K562 (cell line): ENCODE measurements at regions not wholly inside any gene's neighbourhood (a gene's known extent, or its start where the extent isn't known, plus 50 kb on each side); places are given as distances from the start of the nearest gene placed in this dataset.

Experiments used
- GABPA ChIP-seq: fragments of 200-800 bp; sonication (Bioruptor generic); conservative IDR thresholded peaks from 2 replicates; pipeline ENCODE4 v1.6.1; 2016; ENCODE audit warnings: low read depth, missing genetic modification characterization, missing compliant biosample characterization
- GATA2 ChIP-seq: sonication (generic); formaldehyde crosslinking; IDR thresholded peaks from 2 replicates; pipeline ENCODE4 v1.4.0; 2020; ENCODE audit warnings: mild to moderate bottlenecking, missing genetic modification reagents
- HMG20B ChIP-seq: fragments of 250-450 bp; sonication (Bioruptor Pico); IDR thresholded peaks from 2 replicates; pipeline ENCODE4 v1.5.0; 2021; ENCODE audit warnings: mild to moderate bottlenecking
- ILK ChIP-seq: fragments of 450-650 bp; IDR thresholded peaks from 2 replicates; pipeline ENCODE4 v1.6.1; 2016; ENCODE audit warnings: missing genetic modification characterization, low read depth, mild to moderate bottlenecking, missing compliant biosample characterization, moderate library complexity, borderline replicate concordance
- KAT8 ChIP-seq: fragments of 450-650 bp; IDR thresholded peaks from 2 replicates; pipeline ENCODE4 v1.6.1; 2016; ENCODE audit warnings: low read depth, mild to moderate bottlenecking
- KDM2B ChIP-seq: fragments of 250-450 bp; sonication (Bioruptor Pico); IDR thresholded peaks from 2 replicates; pipeline ENCODE4 v1.8.0; 2021; ENCODE audit warnings: mild to moderate bottlenecking, moderate library complexity
- PTBP1 ChIP-seq: fragments of 200-400 bp; formaldehyde crosslinking; IDR thresholded peaks from 2 replicates; pipeline ENCODE4 v1.6.1; 2017; ENCODE audit warnings: low read depth, low read length
- PTTG1 ChIP-seq: fragments of 450-650 bp; IDR thresholded peaks from 2 replicates; pipeline ENCODE4 v1.6.1; 2016; ENCODE audit warnings: low read depth, mild to moderate bottlenecking, missing genetic modification characterization, missing compliant biosample characterization
- SMAD2 ChIP-seq: fragments of 150-350 bp; IDR thresholded peaks from 2 replicates; pipeline ENCODE4 v1.6.1; 2014; ENCODE audit warnings: low read depth, mild to moderate bottlenecking, low read length
- XRCC4 ChIP-seq: IDR thresholded peaks from one replicate; pipeline ENCODE4 v1.6.1; 2011; ENCODE audit not compliant: insufficient read depth, insufficient read length; ENCODE audit errors: extremely low read depth
- ZNF316 ChIP-seq: fragments of 450-650 bp; IDR thresholded peaks from 2 replicates; pipeline ENCODE4 v1.6.1; 2016
- ZNF717 ChIP-seq: fragments of 250-450 bp; sonication (Bioruptor Pico); IDR thresholded peaks from 2 replicates; pipeline ENCODE4 v1.5.0; 2021
- ZNF780A ChIP-seq: fragments of 250-450 bp; sonication (Bioruptor Pico); IDR thresholded peaks from 2 replicates; pipeline ENCODE4 v1.5.0; 2021; ENCODE audit warnings: mild to moderate bottlenecking
- TF ChIP-seq, protein P1 (sequence below): sonication (generic); formaldehyde crosslinking; IDR thresholded peaks from 2 replicates; pipeline ENCODE4 v1.8.1; 2023; ENCODE audit warnings: mild to moderate bottlenecking, missing genetic modification reagents, moderate library complexity
- TF ChIP-seq, protein P2 (sequence below): IDR thresholded peaks from 2 replicates; pipeline ENCODE4 v1.6.1; 2012; ENCODE audit warnings: low read depth, low read length, improper control_type of control experiment, borderline replicate concordance
- TF ChIP-seq, protein P3 (sequence below): sonication (generic); formaldehyde crosslinking; IDR thresholded peaks from 2 replicates; pipeline ENCODE4 v1.4.0; 2020; ENCODE audit warnings: mild to moderate bottlenecking, missing genetic modification reagents
- TF ChIP-seq, protein P4 (sequence below): sonication (generic); formaldehyde crosslinking; IDR thresholded peaks from 2 replicates; pipeline ENCODE4 v1.9.0; 2022; ENCODE audit warnings: mild to moderate bottlenecking, missing genetic modification reagents
- TF ChIP-seq, protein P5 (sequence below): fragments of 250-450 bp; sonication (Bioruptor Pico); IDR thresholded peaks from 2 replicates; pipeline ENCODE4 v1.4.0; 2020
- TF ChIP-seq, protein P6 (sequence below): fragments of 450-650 bp; formaldehyde crosslinking; IDR thresholded peaks from 2 replicates; pipeline ENCODE4 v1.4.0; 2020; ENCODE audit warnings: mild to moderate bottlenecking, moderate library complexity

DNA sequence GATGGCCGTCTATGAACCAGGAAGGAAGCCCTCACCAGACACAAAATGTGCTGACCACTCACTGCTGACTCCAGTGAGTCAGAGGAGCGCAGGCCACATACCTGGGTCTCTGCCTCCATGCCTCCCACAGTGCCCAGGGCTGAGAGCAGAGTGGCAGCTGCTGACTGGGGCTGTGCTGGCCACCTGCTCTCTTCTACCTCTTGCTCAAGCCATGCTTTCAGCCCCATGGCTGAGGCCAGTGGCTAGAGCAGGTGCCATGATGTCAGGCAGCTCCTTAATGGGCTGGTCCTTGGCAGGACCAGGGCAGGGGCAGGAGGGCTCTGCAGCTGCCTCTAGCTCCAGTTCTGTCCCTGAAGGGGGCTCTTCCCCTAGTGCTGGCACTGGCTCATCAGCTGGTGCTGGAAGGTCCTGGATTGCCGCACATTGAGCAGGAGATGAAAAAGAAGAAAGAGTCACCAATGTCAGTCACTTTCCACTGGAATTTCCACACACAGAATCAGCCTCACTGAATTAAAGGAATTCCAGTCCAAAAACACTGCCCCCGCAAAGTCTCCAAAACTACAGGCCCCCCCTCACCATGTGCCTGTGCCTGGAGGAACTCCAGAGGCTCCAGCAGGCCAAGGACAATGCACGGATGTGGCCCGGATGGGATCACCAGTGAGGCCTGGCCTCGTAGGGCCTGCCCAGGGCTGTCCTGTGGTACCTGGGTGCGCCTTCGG, 86.4 kb downstream of the GGTLC2 start (continued):
- TF ChIP-seq, protein P1, sequence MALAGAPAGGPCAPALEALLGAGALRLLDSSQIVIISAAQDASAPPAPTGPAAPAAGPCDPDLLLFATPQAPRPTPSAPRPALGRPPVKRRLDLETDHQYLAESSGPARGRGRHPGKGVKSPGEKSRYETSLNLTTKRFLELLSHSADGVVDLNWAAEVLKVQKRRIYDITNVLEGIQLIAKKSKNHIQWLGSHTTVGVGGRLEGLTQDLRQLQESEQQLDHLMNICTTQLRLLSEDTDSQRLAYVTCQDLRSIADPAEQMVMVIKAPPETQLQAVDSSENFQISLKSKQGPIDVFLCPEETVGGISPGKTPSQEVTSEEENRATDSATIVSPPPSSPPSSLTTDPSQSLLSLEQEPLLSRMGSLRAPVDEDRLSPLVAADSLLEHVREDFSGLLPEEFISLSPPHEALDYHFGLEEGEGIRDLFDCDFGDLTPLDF (CRISPR knock-in tag) = 0 out of 2 replicates have a peak, but pooled peaks have one; percentile 4
- TF ChIP-seq KDM2B (no peak), HMG20B (CRISPR knock-in tag) (no peak), GATA2 (CRISPR knock-in tag) (no peak), ZNF780A (CRISPR knock-in tag) (no peak), XRCC4 (no peak), KAT8 (no peak), ZNF717 (CRISPR knock-in tag) (no peak), GABPA (tag) (no peak), ILK (tag) (no peak), PTTG1 (tag) (no peak), SMAD2 (no peak), ZNF316 (no peak), PTBP1 (no peak)
- TF ChIP-seq, protein P2, sequence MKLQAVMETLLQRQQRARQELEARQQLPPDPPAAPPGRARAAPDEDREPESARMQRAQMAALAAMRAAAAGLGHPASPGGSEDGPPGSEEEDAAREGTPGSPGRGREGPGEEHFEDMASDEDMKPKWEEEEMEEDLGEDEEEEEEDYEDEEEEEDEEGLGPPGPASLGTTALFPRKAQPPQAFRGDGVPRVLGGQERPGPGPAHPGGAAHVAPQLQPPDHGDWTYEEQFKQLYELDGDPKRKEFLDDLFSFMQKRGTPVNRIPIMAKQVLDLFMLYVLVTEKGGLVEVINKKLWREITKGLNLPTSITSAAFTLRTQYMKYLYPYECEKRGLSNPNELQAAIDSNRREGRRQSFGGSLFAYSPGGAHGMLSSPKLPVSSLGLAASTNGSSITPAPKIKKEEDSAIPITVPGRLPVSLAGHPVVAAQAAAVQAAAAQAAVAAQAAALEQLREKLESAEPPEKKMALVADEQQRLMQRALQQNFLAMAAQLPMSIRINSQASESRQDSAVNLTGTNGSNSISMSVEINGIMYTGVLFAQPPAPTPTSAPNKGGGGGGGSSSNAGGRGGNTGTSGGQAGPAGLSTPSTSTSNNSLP = no peak
- TF ChIP-seq, protein P3, sequence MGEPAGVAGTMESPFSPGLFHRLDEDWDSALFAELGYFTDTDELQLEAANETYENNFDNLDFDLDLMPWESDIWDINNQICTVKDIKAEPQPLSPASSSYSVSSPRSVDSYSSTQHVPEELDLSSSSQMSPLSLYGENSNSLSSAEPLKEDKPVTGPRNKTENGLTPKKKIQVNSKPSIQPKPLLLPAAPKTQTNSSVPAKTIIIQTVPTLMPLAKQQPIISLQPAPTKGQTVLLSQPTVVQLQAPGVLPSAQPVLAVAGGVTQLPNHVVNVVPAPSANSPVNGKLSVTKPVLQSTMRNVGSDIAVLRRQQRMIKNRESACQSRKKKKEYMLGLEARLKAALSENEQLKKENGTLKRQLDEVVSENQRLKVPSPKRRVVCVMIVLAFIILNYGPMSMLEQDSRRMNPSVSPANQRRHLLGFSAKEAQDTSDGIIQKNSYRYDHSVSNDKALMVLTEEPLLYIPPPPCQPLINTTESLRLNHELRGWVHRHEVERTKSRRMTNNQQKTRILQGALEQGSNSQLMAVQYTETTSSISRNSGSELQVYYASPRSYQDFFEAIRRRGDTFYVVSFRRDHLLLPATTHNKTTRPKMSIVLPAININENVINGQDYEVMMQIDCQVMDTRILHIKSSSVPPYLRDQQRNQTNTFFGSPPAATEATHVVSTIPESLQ = no peak
- TF ChIP-seq, protein P4, sequence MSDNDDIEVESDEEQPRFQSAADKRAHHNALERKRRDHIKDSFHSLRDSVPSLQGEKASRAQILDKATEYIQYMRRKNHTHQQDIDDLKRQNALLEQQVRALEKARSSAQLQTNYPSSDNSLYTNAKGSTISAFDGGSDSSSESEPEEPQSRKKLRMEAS (CRISPR knock-in tag) = peak; percentile 53
- TF ChIP-seq, protein P5, sequence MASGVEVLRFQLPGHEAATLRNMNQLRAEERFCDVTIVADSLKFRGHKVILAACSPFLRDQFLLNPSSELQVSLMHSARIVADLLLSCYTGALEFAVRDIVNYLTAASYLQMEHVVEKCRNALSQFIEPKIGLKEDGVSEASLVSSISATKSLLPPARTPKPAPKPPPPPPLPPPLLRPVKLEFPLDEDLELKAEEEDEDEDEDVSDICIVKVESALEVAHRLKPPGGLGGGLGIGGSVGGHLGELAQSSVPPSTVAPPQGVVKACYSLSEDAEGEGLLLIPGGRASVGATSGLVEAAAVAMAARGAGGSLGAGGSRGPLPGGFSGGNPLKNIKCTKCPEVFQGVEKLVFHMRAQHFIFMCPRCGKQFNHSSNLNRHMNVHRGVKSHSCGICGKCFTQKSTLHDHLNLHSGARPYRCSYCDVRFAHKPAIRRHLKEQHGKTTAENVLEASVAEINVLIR (CRISPR knock-in tag) = no peak
- TF ChIP-seq, protein P6, sequence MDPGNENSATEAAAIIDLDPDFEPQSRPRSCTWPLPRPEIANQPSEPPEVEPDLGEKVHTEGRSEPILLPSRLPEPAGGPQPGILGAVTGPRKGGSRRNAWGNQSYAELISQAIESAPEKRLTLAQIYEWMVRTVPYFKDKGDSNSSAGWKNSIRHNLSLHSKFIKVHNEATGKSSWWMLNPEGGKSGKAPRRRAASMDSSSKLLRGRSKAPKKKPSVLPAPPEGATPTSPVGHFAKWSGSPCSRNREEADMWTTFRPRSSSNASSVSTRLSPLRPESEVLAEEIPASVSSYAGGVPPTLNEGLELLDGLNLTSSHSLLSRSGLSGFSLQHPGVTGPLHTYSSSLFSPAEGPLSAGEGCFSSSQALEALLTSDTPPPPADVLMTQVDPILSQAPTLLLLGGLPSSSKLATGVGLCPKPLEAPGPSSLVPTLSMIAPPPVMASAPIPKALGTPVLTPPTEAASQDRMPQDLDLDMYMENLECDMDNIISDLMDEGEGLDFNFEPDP (CRISPR knock-in tag) = no peak
